ENCODE measurements at regions not wholly inside any gene's neighbourhood (a gene's known extent, or its start where the extent isn't known, plus 50 kb on each side); places are given as distances from the start of the nearest gene placed in this dataset.
A peak's percentile ranks its signal among the peaks of the same experiment; 100 is the strongest.

GRCh38 chr2:204108330-204108751, 171.8 kb downstream of the ICOS start:
- no peak overlapping the region for H2AFZ ChIP-seq (ENCODE audit: low read length)
- DNase-seq (ENCODE audit: low spot score), result peak; percentile 11
- TF ChIP-seq PATZ1 (CRISPR knock-in tag; IDR thresholded peaks at IDR 0.05), result peak; percentile 82
- TF ChIP-seq, protein P1, sequence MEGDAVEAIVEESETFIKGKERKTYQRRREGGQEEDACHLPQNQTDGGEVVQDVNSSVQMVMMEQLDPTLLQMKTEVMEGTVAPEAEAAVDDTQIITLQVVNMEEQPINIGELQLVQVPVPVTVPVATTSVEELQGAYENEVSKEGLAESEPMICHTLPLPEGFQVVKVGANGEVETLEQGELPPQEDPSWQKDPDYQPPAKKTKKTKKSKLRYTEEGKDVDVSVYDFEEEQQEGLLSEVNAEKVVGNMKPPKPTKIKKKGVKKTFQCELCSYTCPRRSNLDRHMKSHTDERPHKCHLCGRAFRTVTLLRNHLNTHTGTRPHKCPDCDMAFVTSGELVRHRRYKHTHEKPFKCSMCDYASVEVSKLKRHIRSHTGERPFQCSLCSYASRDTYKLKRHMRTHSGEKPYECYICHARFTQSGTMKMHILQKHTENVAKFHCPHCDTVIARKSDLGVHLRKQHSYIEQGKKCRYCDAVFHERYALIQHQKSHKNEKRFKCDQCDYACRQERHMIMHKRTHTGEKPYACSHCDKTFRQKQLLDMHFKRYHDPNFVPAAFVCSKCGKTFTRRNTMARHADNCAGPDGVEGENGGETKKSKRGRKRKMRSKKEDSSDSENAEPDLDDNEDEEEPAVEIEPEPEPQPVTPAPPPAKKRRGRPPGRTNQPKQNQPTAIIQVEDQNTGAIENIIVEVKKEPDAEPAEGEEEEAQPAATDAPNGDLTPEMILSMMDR (CRISPR knock-in tag; IDR thresholded peaks at IDR 0.05), result peak; percentile 52
- TF ChIP-seq, protein P2, sequence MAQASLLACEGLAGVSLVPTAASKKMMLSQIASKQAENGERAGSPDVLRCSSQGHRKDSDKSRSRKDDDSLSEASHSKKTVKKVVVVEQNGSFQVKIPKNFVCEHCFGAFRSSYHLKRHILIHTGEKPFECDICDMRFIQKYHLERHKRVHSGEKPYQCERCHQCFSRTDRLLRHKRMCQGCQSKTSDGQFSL (CRISPR knock-in tag; IDR thresholded peaks at IDR 0.05), result 0 out of 2 replicates have a peak, but pooled peaks have one; percentile 23
- TF ChIP-seq ZKSCAN8 (CRISPR knock-in tag; IDR thresholded peaks at IDR 0.05; ENCODE audit: borderline replicate concordance), result no peak
- TF ChIP-seq ZNF281 (CRISPR knock-in tag; IDR thresholded peaks at IDR 0.05; ENCODE audit: borderline replicate concordance), result peak; percentile 42; the same call in 1 of the 2 replicates
- TF ChIP-seq STAG1 (CRISPR knock-in tag; IDR thresholded peaks at IDR 0.05), result peak; percentile 42
- TF ChIP-seq SMC3 (IDR thresholded peaks at IDR 0.05; ENCODE audit: low read length), result 0 out of 2 replicates have a peak, but pooled peaks have one; percentile 13
- no peak for TF ChIP-seq ZFP1 (CRISPR knock-in tag; IDR thresholded peaks at IDR 0.05)
- TF ChIP-seq ZNF841 (CRISPR knock-in tag; IDR thresholded peaks at IDR 0.05; ENCODE audit: borderline replicate concordance), result no peak
- no peak overlapping the region for H3K4me3 ChIP-seq (replicated peaks in 1 of 3; ENCODE audit: insufficient read depth in 1 of 3, low read depth in 2 of 3, low read length in 3 of 3)
- no peaks in the 10 kb centered on the region for H3K9me3 ChIP-seq (ENCODE audit: low read length)
- peaks cover 0 to 12% of the 10 kb centered on the region in 2 experiments; a peak in 2 of 5 replicates for H3K27me3 ChIP-seq (ENCODE audit: control insufficient read depth in 1 of 2, insufficient read depth in 2 of 2, low read length in 2 of 2)
- intact Hi-C loops (cut with micrococcal nuclease; ENCODE audit: unreplicated experiment), result loop anchor here (1.0 to 2.0 kb wide), 2 partner anchors 70 to 584 kb away; no protein-coding TSS in a partner anchor
- no TSS peak for BruUV-seq (replicated peaks)
- POLR2A ChIA-PET, result no interaction called here
- H3K9ac ChIP-seq (ENCODE audit: insufficient read depth, low read depth, low read length), result no peak overlapping the region
- no peaks in the 10 kb centered on the region for H3K4me1 ChIP-seq (ENCODE audit: insufficient read depth, low read length)
- H4K20me1 ChIP-seq (ENCODE audit: insufficient read depth, low read length), result no peaks in the 10 kb centered on the region
- H3K27ac ChIP-seq (ENCODE audit: extremely low read length, insufficient read depth, low read length), result no peak overlapping the region
- in situ Hi-C loops (cut with HindIII; ENCODE audit: extremely low pct_ligation_motif_present, low pct_unique_long_range_greater_than_20kb), result no loop called here
- FAIRE-seq, result no peak
- ATAC-seq, result peak; percentile 85
- H3K36me3 ChIP-seq (replicated peaks in 1 of 2; ENCODE audit: control insufficient read depth in 1 of 2, insufficient read depth in 2 of 2, low read length in 2 of 2), result no peaks in the 10 kb centered on the region
- no peak overlapping the region for H3K4me2 ChIP-seq (ENCODE audit: low read depth, low read length)
- CTCF ChIA-PET (ENCODE audit: low intra/inter-chr PET ratio, low total read pairs), result interaction anchor here (0.8 kb wide), 1 partner anchor 68 kb away, joined by 3 read pairs; no protein-coding TSS in a partner anchor
- 4% methylated on average over 3 of the region's 3 CpGs for WGBS (ENCODE audit: low lambda C conversion rate)
- no peaks in the 10 kb centered on the region for H3K79me2 ChIP-seq (ENCODE audit: insufficient read depth, low read length)
